Kidney epithelial cell (primary cell): ENCODE measurements at regions not wholly inside any gene's neighbourhood (a gene's known extent, or its start where the extent isn't known, plus 50 kb on each side); places are given as distances from the start of the nearest gene placed in this dataset.

Source experiments
- DNase-seq: peaks from one replicate; pipeline ENCODE4 v3.0.0-alpha.2; 2010; ENCODE audit warnings: low read depth
- H3K27me3 ChIP-seq: 2 replicates; pipeline ENCODE4 v1.6.0; 2011; ENCODE audit warnings: low read length; ENCODE audit not compliant: control insufficient read depth, insufficient read depth
- H3K36me3 ChIP-seq: 2 replicates; pipeline ENCODE4 v1.5.1; 2011; ENCODE audit warnings: low read length; ENCODE audit not compliant: control insufficient read depth, insufficient read depth
- H3K4me3 ChIP-seq: 2 replicates; pipeline ENCODE4 v1.5.1; 2011; ENCODE audit warnings: low read depth, mild to moderate bottlenecking, control low read depth, low read length
- CTCF ChIP-seq: IDR thresholded peaks from 2 replicates; pipeline ENCODE4 v1.5.1; 2011; ENCODE audit warnings: mild to moderate bottlenecking, moderate library complexity, low read length, control low read depth, inconsistent platforms; ENCODE audit not compliant: insufficient read depth, poor library complexity, severe bottlenecking

- Histone ChIP-seq H3K4me3 (no peak overlapping the region), H3K27me3 (no peaks in the 10 kb centered on the region), H3K36me3 (no peaks in the 10 kb centered on the region)
- no peak for DNase-seq
- no peak for TF ChIP-seq CTCF
Measured at GRCh38 chr22:48547971-48548370, 1279.7 kb downstream of the BRD1 start.

GRCh38 chr22:48546653-48547424, 1280.8 kb downstream of the BRD1 start:
- no peak for TF ChIP-seq CTCF
- no peak for DNase-seq
- Histone ChIP-seq H3K36me3 (no peaks in the 10 kb centered on the region), H3K27me3 (no peaks in the 10 kb centered on the region), H3K4me3 (no peak overlapping the region)

- no peak for TF ChIP-seq CTCF
- DNase-seq: no peak
- Histone ChIP-seq H3K4me3 (no peak overlapping the region), H3K27me3 (no peaks in the 10 kb centered on the region), H3K36me3 (no peaks in the 10 kb centered on the region)
Measured at GRCh38 chr22:48545987-48546386, 1281.7 kb downstream of the BRD1 start.

GRCh38 chr22:48541401-48542098, 1286.1 kb downstream of the BRD1 start:
- DNase-seq: no peak
- no peak for TF ChIP-seq CTCF
- H3K36me3 ChIP-seq: no peaks in the 10 kb centered on the region

GRCh38 chr22:48539261-48539660, 1288.4 kb downstream of the BRD1 start:
- no peak for DNase-seq
- H3K27me3 ChIP-seq: no peaks in the 10 kb centered on the region

More at GRCh38 chr22:48541401-48542098, 1286.1 kb downstream of the BRD1 start:
- H3K27me3 ChIP-seq: no peaks in the 10 kb centered on the region
- H3K4me3 ChIP-seq: no peak overlapping the region

More at GRCh38 chr22:48539261-48539660, 1288.4 kb downstream of the BRD1 start:
- no peak overlapping the region for H3K4me3 ChIP-seq
- no peaks in the 10 kb centered on the region for H3K36me3 ChIP-seq
- no peak for TF ChIP-seq CTCF
